ENCODE measurements at regions not wholly inside any gene's neighbourhood (a gene's known extent, or its start where the extent isn't known, plus 50 kb on each side); places are given as distances from the start of the nearest gene placed in this dataset.
"Not testable (repeated sequence)": the region's sequence is repeated elsewhere in the genome, so short reads cannot be mapped to it uniquely, and the experiment has no call there.

DNA sequence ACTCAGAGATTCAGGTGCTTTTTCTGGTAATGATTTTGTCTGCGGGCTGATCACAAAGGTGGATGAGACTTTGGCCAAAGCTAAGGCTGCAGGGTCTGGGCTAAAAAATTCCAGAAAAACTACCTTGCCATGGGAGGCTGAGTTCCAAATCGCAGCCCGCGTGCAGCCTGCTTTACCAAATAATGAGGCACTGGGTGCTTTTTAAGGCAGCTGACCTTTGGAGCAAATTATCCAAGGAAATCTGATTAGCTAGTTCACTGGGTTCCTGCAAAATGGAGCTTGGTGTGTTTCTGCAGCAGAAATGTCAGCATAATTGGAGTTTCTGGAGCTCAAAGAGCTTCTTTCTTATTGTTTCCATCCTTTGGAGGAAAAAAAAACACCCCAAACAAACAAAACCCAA, 156.6 kb downstream of the NPIPA7 start:
- DNase-seq; ATAC-seq (ENCODE audit: insufficient read depth, low read depth); H3K4me2 ChIP-seq (ENCODE audit: insufficient read depth, low read length); H3K36me3 ChIP-seq (ENCODE audit: insufficient read depth, low read length); H3K27me3 ChIP-seq (ENCODE audit: insufficient read depth, low read length, poor library complexity); H3K9me3 ChIP-seq (ENCODE audit: insufficient read depth, low read length, severe bottlenecking); H3K4me3 ChIP-seq (ENCODE audit: low read depth in 1 of 2, low read length in 2 of 2); H3K9ac ChIP-seq (ENCODE audit: low read depth, low read length); H4K20me1 ChIP-seq (ENCODE audit: insufficient read depth, low read length); H3K4me1 ChIP-seq (ENCODE audit: insufficient read depth, low read length); H3K27ac ChIP-seq (ENCODE audit: low read length); H3K79me2 ChIP-seq (ENCODE audit: insufficient read depth, low read length); H2AFZ ChIP-seq (ENCODE audit: low read depth, low read length): not testable (repeated sequence)

GRCh38 chr16:16536151-16536550, 157.2 kb downstream of the NPIPA7 start:
- not testable (repeated sequence) for H3K27me3 ChIP-seq (ENCODE audit: insufficient read depth, low read length, poor library complexity); H3K79me2 ChIP-seq (ENCODE audit: insufficient read depth, low read length); H3K4me3 ChIP-seq (ENCODE audit: low read depth in 1 of 2, low read length in 2 of 2); DNase-seq; H3K27ac ChIP-seq (ENCODE audit: low read length); H3K9me3 ChIP-seq (ENCODE audit: insufficient read depth, low read length, severe bottlenecking); H3K4me2 ChIP-seq (ENCODE audit: insufficient read depth, low read length); H4K20me1 ChIP-seq (ENCODE audit: insufficient read depth, low read length); H3K9ac ChIP-seq (ENCODE audit: low read depth, low read length); H3K36me3 ChIP-seq (ENCODE audit: insufficient read depth, low read length); ATAC-seq (ENCODE audit: insufficient read depth, low read depth); H3K4me1 ChIP-seq (ENCODE audit: insufficient read depth, low read length); H2AFZ ChIP-seq (ENCODE audit: low read depth, low read length)

GRCh38 chr16:16549710-16550109, 170.8 kb downstream of the NPIPA7 start:
- H3K9me3 ChIP-seq (ENCODE audit: insufficient read depth, low read length, severe bottlenecking); H2AFZ ChIP-seq (ENCODE audit: low read depth, low read length); H3K4me3 ChIP-seq (ENCODE audit: low read depth in 1 of 2, low read length in 2 of 2); ATAC-seq (ENCODE audit: insufficient read depth, low read depth); DNase-seq; H3K27ac ChIP-seq (ENCODE audit: low read length); H3K4me1 ChIP-seq (ENCODE audit: insufficient read depth, low read length); H3K36me3 ChIP-seq (ENCODE audit: insufficient read depth, low read length); H3K79me2 ChIP-seq (ENCODE audit: insufficient read depth, low read length); H4K20me1 ChIP-seq (ENCODE audit: insufficient read depth, low read length); H3K27me3 ChIP-seq (ENCODE audit: insufficient read depth, low read length, poor library complexity); H3K4me2 ChIP-seq (ENCODE audit: insufficient read depth, low read length); H3K9ac ChIP-seq (ENCODE audit: low read depth, low read length): not testable (repeated sequence)

- H4K20me1 ChIP-seq (ENCODE audit: insufficient read depth, low read length); H3K4me2 ChIP-seq (ENCODE audit: insufficient read depth, low read length); H3K36me3 ChIP-seq (ENCODE audit: insufficient read depth, low read length); H3K4me3 ChIP-seq (ENCODE audit: low read depth in 1 of 2, low read length in 2 of 2); H3K79me2 ChIP-seq (ENCODE audit: insufficient read depth, low read length); DNase-seq; H2AFZ ChIP-seq (ENCODE audit: low read depth, low read length); H3K9me3 ChIP-seq (ENCODE audit: insufficient read depth, low read length, severe bottlenecking); H3K4me1 ChIP-seq (ENCODE audit: insufficient read depth, low read length); H3K27ac ChIP-seq (ENCODE audit: low read length); ATAC-seq (ENCODE audit: insufficient read depth, low read depth); H3K27me3 ChIP-seq (ENCODE audit: insufficient read depth, low read length, poor library complexity); H3K9ac ChIP-seq (ENCODE audit: low read depth, low read length): not testable (repeated sequence)
Measured at GRCh38 chr16:16550824-16551223, 171.9 kb downstream of the NPIPA7 start.

- ATAC-seq (ENCODE audit: insufficient read depth, low read depth); H4K20me1 ChIP-seq (ENCODE audit: insufficient read depth, low read length); H3K4me2 ChIP-seq (ENCODE audit: insufficient read depth, low read length); DNase-seq; H3K9me3 ChIP-seq (ENCODE audit: insufficient read depth, low read length, severe bottlenecking); H3K4me3 ChIP-seq (ENCODE audit: low read depth in 1 of 2, low read length in 2 of 2); H3K27ac ChIP-seq (ENCODE audit: low read length); H2AFZ ChIP-seq (ENCODE audit: low read depth, low read length); H3K27me3 ChIP-seq (ENCODE audit: insufficient read depth, low read length, poor library complexity); H3K9ac ChIP-seq (ENCODE audit: low read depth, low read length); H3K79me2 ChIP-seq (ENCODE audit: insufficient read depth, low read length); H3K36me3 ChIP-seq (ENCODE audit: insufficient read depth, low read length); H3K4me1 ChIP-seq (ENCODE audit: insufficient read depth, low read length): not testable (repeated sequence)
Measured at GRCh38 chr16:16552819-16553340, 173.9 kb downstream of the NPIPA7 start.

DNA sequence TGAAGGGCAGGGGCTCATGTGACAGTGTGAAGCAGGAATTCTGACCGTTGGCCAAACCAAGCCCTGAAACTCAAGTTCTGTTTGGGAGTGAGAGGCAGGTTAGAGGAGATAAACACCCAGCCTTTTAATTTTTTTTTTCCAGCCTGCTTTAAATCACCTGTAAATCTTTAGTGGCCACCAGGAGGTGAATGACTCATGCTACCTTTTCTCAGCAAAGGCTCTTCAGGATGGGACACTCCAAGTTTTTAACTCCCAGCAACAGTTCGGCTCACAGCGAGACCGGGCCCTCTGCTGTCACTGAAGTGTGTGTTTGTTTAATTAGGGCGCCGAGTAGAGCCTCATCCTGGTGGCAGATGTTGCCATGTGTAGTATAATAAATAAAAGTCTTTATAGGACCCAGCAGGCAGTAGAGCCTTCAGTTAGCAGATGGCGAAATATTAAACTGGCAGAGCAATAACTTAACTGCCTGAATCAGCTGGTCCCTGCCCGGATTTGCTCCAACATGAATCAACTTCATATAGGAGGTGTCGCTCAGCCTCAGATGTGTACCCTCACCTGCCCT, 180.3 kb downstream of the NPIPA7 start:
- H3K36me3 ChIP-seq (ENCODE audit: insufficient read depth, low read length); H3K27ac ChIP-seq (ENCODE audit: low read length); H3K4me1 ChIP-seq (ENCODE audit: insufficient read depth, low read length); DNase-seq; H3K9ac ChIP-seq (ENCODE audit: low read depth, low read length); H3K27me3 ChIP-seq (ENCODE audit: insufficient read depth, low read length, poor library complexity); ATAC-seq (ENCODE audit: insufficient read depth, low read depth); H3K4me2 ChIP-seq (ENCODE audit: insufficient read depth, low read length); H4K20me1 ChIP-seq (ENCODE audit: insufficient read depth, low read length); H3K9me3 ChIP-seq (ENCODE audit: insufficient read depth, low read length, severe bottlenecking); H3K79me2 ChIP-seq (ENCODE audit: insufficient read depth, low read length); H2AFZ ChIP-seq (ENCODE audit: low read depth, low read length); H3K4me3 ChIP-seq (ENCODE audit: low read depth in 1 of 2, low read length in 2 of 2): not testable (repeated sequence)

DNA sequence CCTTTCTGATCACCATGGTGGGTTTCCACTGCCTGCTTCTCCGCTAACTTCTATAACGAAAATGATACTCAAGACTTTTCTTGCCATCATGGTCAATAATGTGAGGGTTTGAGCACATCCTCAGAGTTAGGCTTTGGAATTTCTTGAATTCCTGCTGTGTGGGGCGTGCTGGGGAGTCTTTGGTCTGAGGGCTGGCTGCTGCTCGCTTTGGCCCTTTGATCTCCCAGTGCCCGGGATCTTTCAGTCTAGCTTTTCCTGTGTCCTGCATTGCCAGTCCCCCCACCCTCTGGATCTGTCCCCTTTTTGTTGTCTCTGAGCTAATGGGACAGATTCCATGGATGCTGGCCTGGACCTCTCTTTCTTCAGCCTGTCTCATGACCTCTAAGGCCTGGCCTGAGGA, 182.6 kb downstream of the NPIPA7 start:
- not testable (repeated sequence) for H2AFZ ChIP-seq (ENCODE audit: low read depth, low read length); H3K4me2 ChIP-seq (ENCODE audit: insufficient read depth, low read length); H3K27me3 ChIP-seq (ENCODE audit: insufficient read depth, low read length, poor library complexity); H3K27ac ChIP-seq (ENCODE audit: low read length); DNase-seq; ATAC-seq (ENCODE audit: insufficient read depth, low read depth); H3K9me3 ChIP-seq (ENCODE audit: insufficient read depth, low read length, severe bottlenecking); H4K20me1 ChIP-seq (ENCODE audit: insufficient read depth, low read length); H3K4me3 ChIP-seq (ENCODE audit: low read depth in 1 of 2, low read length in 2 of 2); H3K9ac ChIP-seq (ENCODE audit: low read depth, low read length); H3K36me3 ChIP-seq (ENCODE audit: insufficient read depth, low read length); H3K79me2 ChIP-seq (ENCODE audit: insufficient read depth, low read length); H3K4me1 ChIP-seq (ENCODE audit: insufficient read depth, low read length)

DNA sequence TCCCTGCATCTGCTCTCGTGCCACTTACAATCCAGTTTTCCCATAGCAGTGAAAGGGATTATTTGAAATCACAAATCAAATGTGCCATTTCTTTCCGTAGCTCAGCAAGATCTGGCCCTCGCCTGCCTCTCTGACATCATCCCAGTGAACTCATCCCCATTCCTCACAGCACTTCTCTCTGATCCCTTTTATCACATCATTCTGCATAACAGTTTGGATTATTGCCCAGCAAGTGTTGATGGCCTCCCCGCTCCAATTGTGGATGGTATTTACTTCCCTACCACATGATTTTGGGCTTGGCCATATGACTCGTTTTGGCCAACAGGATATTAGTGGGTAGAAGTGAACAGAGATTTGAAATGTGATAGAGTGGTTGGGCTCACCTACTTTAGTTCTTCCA, 185.0 kb downstream of the NPIPA7 start:
- not testable (repeated sequence) for H3K9me3 ChIP-seq (ENCODE audit: insufficient read depth, low read length, severe bottlenecking); ATAC-seq (ENCODE audit: insufficient read depth, low read depth)

More for the DNA sequence above, 185.0 kb downstream of the NPIPA7 start:
- H3K4me1 ChIP-seq (ENCODE audit: insufficient read depth, low read length); H3K4me3 ChIP-seq (ENCODE audit: low read depth in 1 of 2, low read length in 2 of 2); DNase-seq; H3K36me3 ChIP-seq (ENCODE audit: insufficient read depth, low read length); H3K79me2 ChIP-seq (ENCODE audit: insufficient read depth, low read length); H3K9ac ChIP-seq (ENCODE audit: low read depth, low read length); H3K27ac ChIP-seq (ENCODE audit: low read length); H2AFZ ChIP-seq (ENCODE audit: low read depth, low read length); H4K20me1 ChIP-seq (ENCODE audit: insufficient read depth, low read length); H3K4me2 ChIP-seq (ENCODE audit: insufficient read depth, low read length); H3K27me3 ChIP-seq (ENCODE audit: insufficient read depth, low read length, poor library complexity): not testable (repeated sequence)

Data from DND-41 (cell line).